Stomach (tissue), 8 donors: ENCODE measurements at regions not wholly inside any gene's neighbourhood (a gene's known extent, or its start where the extent isn't known, plus 50 kb on each side); places are given as distances from the start of the nearest gene placed in this dataset.
"Not testable (repeated sequence)": the region's sequence is repeated elsewhere in the genome, so short reads cannot be mapped to it uniquely, and the experiment has no call there.

Source experiments
- DNase-seq, 2 donors: peaks; one replicate each; pipeline versions ENCODE4 v3.0.0 to v3.0.0-alpha.2; 2013 to 2019
- H3K27ac ChIP-seq, 5 donors: fragments of 200-600 bp in 4 of 5; sonication (generic) in 4 of 5; one replicate each; pipeline ENCODE4 v1.5.1; 2013 to 2019; ENCODE audit warnings: mild to moderate bottlenecking in 1 of 5, moderate library complexity in 1 of 5
- H3K27me3 ChIP-seq, 3 donors: fragments of 200-600 bp; sonication (generic); one replicate each; pipeline ENCODE4 v1.5.1; 2017 to 2019; ENCODE audit warnings: mixed run types in 1 of 3
- H3K36me3 ChIP-seq, 4 donors: fragments of 200-600 bp; sonication (generic); 1 replicate in 3 of 4; 2 replicates in 1 of 4; pipeline ENCODE4 v1.5.1; 2016 to 2019
- H3K4me1 ChIP-seq, 4 donors: fragments of 200-600 bp; sonication (generic); one replicate each; pipeline ENCODE4 v1.5.1; 2016 to 2019
- H3K4me3 ChIP-seq, 4 donors: fragments of 200-600 bp; sonication (generic) in 3 of 4; one replicate each; pipeline ENCODE4 v1.5.1; 2016 to 2019; ENCODE audit warnings: mild to moderate bottlenecking in 1 of 4
- H3K9me3 ChIP-seq, 4 donors: fragments of 200-600 bp; sonication (generic); one replicate each; pipeline ENCODE4 v1.5.1; 2016 to 2019
- CTCF ChIP-seq, 7 experiments: fragments of 450-650 bp in 4 of 7; fragments of 200-600 bp in 3 of 7; sonication (generic) in 3 of 7; IDR thresholded peaks; one replicate each; pipeline ENCODE4 v1.5.1; 2016 to 2019; ENCODE audit warnings: antibody characterized with exemption in 7 of 7, control low read depth in 2 of 7, mild to moderate bottlenecking in 1 of 7
- EP300 ChIP-seq: sonication (generic); formaldehyde crosslinking; IDR thresholded peaks from one replicate; pipeline ENCODE4 v1.6.1; 2017; ENCODE audit warnings: antibody characterized with exemption
- POLR2A ChIP-seq, 4 donors: fragments of 450-650 bp; IDR thresholded peaks; one replicate each; pipeline ENCODE4 v1.6.1; 2016; ENCODE audit warnings: antibody characterized with exemption in 4 of 4, control low read depth in 2 of 4, mild to moderate bottlenecking in 1 of 4, moderate library complexity in 1 of 4
- POLR2AphosphoS5 ChIP-seq, 3 donors: sonication (generic); formaldehyde crosslinking; IDR thresholded peaks; one replicate each; pipeline ENCODE4 v1.6.1; 2016; ENCODE audit warnings: antibody characterized with exemption in 3 of 3
- WGBS, 5 donors: extraction: QIAGEN DNeasy Blood & Tissue Kit in 3 of 5; methylation state at CpG; one replicate each; pipeline versions ENCODE4 v1.1.5 to v1.1.7; 2013 to 2018; 5-methylcytosine and 5-hydroxymethylcytosine counted together
- intact Hi-C: fragments of 100-400 bp; cut with DNase I; formaldehyde crosslinking; loops from one replicate; pipeline ENCODE4 v1.15.1; 2023; ENCODE audit warnings: low total_unique reads
- donor health status: healthy with polysubstance abuse.
- donor health status: Bipolar disorder and iron deficiency.
- donor health status: healthy.

GRCh38 chr3:75321060-75321459 lies 343.1 kb upstream of the FRG2C start:
- intact Hi-C loops = no loop called here
- Histone ChIP-seq H3K4me3 (no peak overlapping the region), H3K27ac (no peak overlapping the region), H3K27me3 (no peaks in the 10 kb centered on the region), H3K36me3 (no peaks in the 10 kb centered on the region), H3K9me3 (no peaks in the 10 kb centered on the region), H3K4me1 (no peaks in the 10 kb centered on the region)
- no peak for TF ChIP-seq POLR2AphosphoS5 (IDR thresholded peaks at IDR 0.05)
- TF ChIP-seq EP300 = no peak
- TF ChIP-seq POLR2A (IDR thresholded peaks at IDR 0.05) = no peak
- TF ChIP-seq CTCF (IDR thresholded peaks at IDR 0.05) = no peak
- 93 to 100% (median 98%) methylated on average over 3 of the region's 3 CpGs for WGBS, 5 donors
- DNase-seq = no peak

- H3K4me3 ChIP-seq, H3K27me3 ChIP-seq, H3K9me3 ChIP-seq, H3K4me1 ChIP-seq, H3K27ac ChIP-seq, H3K36me3 ChIP-seq, intact Hi-C loops, DNase-seq: not testable (repeated sequence)
- WGBS, 5 donors = 31 to 63% (median 38%) methylated on average over 2 of the region's 2 CpGs
Observed at GRCh38 chr3:75323936-75324335, 340.2 kb upstream of the FRG2C start.

- intact Hi-C loops = no loop called here
- Histone ChIP-seq H3K4me3 (no peak overlapping the region), H3K4me1 (peaks cover 0 to 7% (median 0%) of the 10 kb centered on the region in 4 donors), H3K36me3 (no peaks in the 10 kb centered on the region), H3K27ac (no peak overlapping the region), H3K9me3 (no peaks in the 10 kb centered on the region), H3K27me3 (peaks cover 0 to 6% (median 0%) of the 10 kb centered on the region in 3 donors)
- no peak for DNase-seq
- TF ChIP-seq EP300 = no peak
- TF ChIP-seq CTCF (IDR thresholded peaks at IDR 0.05) = no peak
- TF ChIP-seq POLR2A (IDR thresholded peaks at IDR 0.05) = no peak
- TF ChIP-seq POLR2AphosphoS5 (IDR thresholded peaks at IDR 0.05) = no peak
- 40 to 54% (median 50%) methylated on average over 2 of the region's 2 CpGs for WGBS, 5 donors
Observed at GRCh38 chr3:75325716-75326115, 338.4 kb upstream of the FRG2C start.

GRCh38 chr3:75327453-75327852 lies 336.7 kb upstream of the FRG2C start:
- intact Hi-C loops = no loop called here
- no peak overlapping the region for H3K27ac ChIP-seq
- no peak overlapping the region for H3K4me3 ChIP-seq
- DNase-seq = no peak
- H3K36me3 ChIP-seq = no peaks in the 10 kb centered on the region
- no peaks in the 10 kb centered on the region for H3K9me3 ChIP-seq
- H3K27me3 ChIP-seq = peaks cover 0 to 6% (median 0%) of the 10 kb centered on the region in 3 donors
- TF ChIP-seq EP300 (no peak), POLR2A (IDR thresholded peaks at IDR 0.05) (no peak), POLR2AphosphoS5 (IDR thresholded peaks at IDR 0.05) (no peak), CTCF (IDR thresholded peaks at IDR 0.05) (no peak)
- WGBS, 5 donors = 59 to 77% (median 70%) methylated on average over 8 to 9 of the region's 9 CpGs
- peaks cover 0 to 11% (median 0%) of the 10 kb centered on the region in 4 donors for H3K4me1 ChIP-seq

- Histone ChIP-seq H3K36me3 (no peaks in the 10 kb centered on the region), H3K4me3 (no peak overlapping the region), H3K9me3 (no peaks in the 10 kb centered on the region), H3K27ac (no peak overlapping the region), H3K4me1 (peaks cover 0 to 13% (median 3%) of the 10 kb centered on the region in 4 donors), H3K27me3 (peaks cover 0 to 6% (median 0%) of the 10 kb centered on the region in 3 donors)
- intact Hi-C loops = no loop called here
- 45 to 50% (median 47%) methylated on average over 4 of the region's 4 CpGs for WGBS, 5 donors
- DNase-seq = peak in 1 of 2 donors; percentile 23
- TF ChIP-seq POLR2A (IDR thresholded peaks at IDR 0.05) (no peak), CTCF (IDR thresholded peaks at IDR 0.05) (no peak), POLR2AphosphoS5 (IDR thresholded peaks at IDR 0.05) (no peak), EP300 (no peak)
Observed at GRCh38 chr3:75329476-75330097, 334.5 kb upstream of the FRG2C start.

GRCh38 chr3:75330446-75330845 lies 333.7 kb upstream of the FRG2C start:
- H3K4me1 ChIP-seq = peaks cover 0 to 13% (median 3%) of the 10 kb centered on the region in 4 donors
- H3K9me3 ChIP-seq, H3K27me3 ChIP-seq, intact Hi-C loops, H3K27ac ChIP-seq, H3K4me3 ChIP-seq, DNase-seq, H3K36me3 ChIP-seq: not testable (repeated sequence)

- H3K4me3 ChIP-seq, intact Hi-C loops, H3K9me3 ChIP-seq, H3K36me3 ChIP-seq, H3K27me3 ChIP-seq, H3K27ac ChIP-seq, DNase-seq: not testable (repeated sequence)
- peaks cover 0 to 13% (median 3%) of the 10 kb centered on the region in 4 donors for H3K4me1 ChIP-seq
- WGBS, 5 donors = 61 to 100% (median 90%) methylated on average over 1 of the region's 1 CpG
Observed at GRCh38 chr3:75332090-75332489, 332.0 kb upstream of the FRG2C start.
